BE2C (cell line): ENCODE measurements at regions not wholly inside any gene's neighbourhood (a gene's known extent, or its start where the extent isn't known, plus 50 kb on each side); places are given as distances from the start of the nearest gene placed in this dataset.

Experiments used
- DNase-seq: peaks from one replicate; pipeline ENCODE4 v3.0.0-alpha.2; 2020
- H3K27me3 ChIP-seq: fragments of 250-450 bp; sonication (Bioruptor Pico); 2 replicates; pipeline ENCODE4 v1.5.1; 2020; ENCODE audit warnings: mild to moderate bottlenecking
- H3K36me3 ChIP-seq: fragments of 250-450 bp; sonication (Bioruptor Pico); 2 replicates; pipeline ENCODE4 v1.5.1; 2020; ENCODE audit warnings: mild to moderate bottlenecking
- H3K4me1 ChIP-seq: fragments of 250-450 bp; sonication (Bioruptor Pico); 2 replicates; pipeline ENCODE4 v1.5.1; 2020
- H3K4me3 ChIP-seq: 2 replicates; pipeline ENCODE4 v1.5.1; 2011; ENCODE audit warnings: low read depth, low read length
- H3K9me3 ChIP-seq: fragments of 250-450 bp; sonication (Bioruptor Pico); 2 replicates; pipeline ENCODE4 v1.5.1; 2020
- CTCF ChIP-seq: IDR thresholded peaks from 2 replicates; pipeline ENCODE4 v1.5.1; 2012; ENCODE audit warnings: mild to moderate bottlenecking, low read depth, low read length

- H3K9me3 ChIP-seq, result no peaks in the 10 kb centered on the region
- no peak for DNase-seq
- no peak overlapping the region for H3K4me3 ChIP-seq
- peaks cover 4% of the 10 kb centered on the region for H3K27me3 ChIP-seq
- no peaks in the 10 kb centered on the region for H3K4me1 ChIP-seq
- no peak for TF ChIP-seq CTCF
- H3K36me3 ChIP-seq, result no peaks in the 10 kb centered on the region
These were observed 61.4 kb upstream of the TRIO start for GRCh38 chr5:14081791-14082190.

GRCh38 chr5:14078716-14079115 lies 64.4 kb upstream of the TRIO start:
- DNase-seq, result no peak
- H3K4me3 ChIP-seq, result no peak overlapping the region
- no peaks in the 10 kb centered on the region for H3K36me3 ChIP-seq
- H3K4me1 ChIP-seq, result no peaks in the 10 kb centered on the region
- TF ChIP-seq CTCF, result no peak
- H3K9me3 ChIP-seq, result no peaks in the 10 kb centered on the region
- H3K27me3 ChIP-seq, result no peaks in the 10 kb centered on the region; the same call in 1 of the 2 replicates

- Histone ChIP-seq H3K36me3 (no peaks in the 10 kb centered on the region), H3K4me1 (no peaks in the 10 kb centered on the region), H3K9me3 (no peaks in the 10 kb centered on the region), H3K27me3 (no peaks in the 10 kb centered on the region; the same call in 1 of the 2 replicates), H3K4me3 (no peak overlapping the region)
- no peak for DNase-seq
- no peak for TF ChIP-seq CTCF
These were observed 65.6 kb upstream of the TRIO start for GRCh38 chr5:14077501-14077900.

GRCh38 chr5:14076561-14076960 lies 66.6 kb upstream of the TRIO start:
- no peak for DNase-seq
- H3K4me3 ChIP-seq, result no peak overlapping the region
- H3K9me3 ChIP-seq, result no peaks in the 10 kb centered on the region
- no peaks in the 10 kb centered on the region for H3K4me1 ChIP-seq
- no peak for TF ChIP-seq CTCF
- H3K36me3 ChIP-seq, result no peaks in the 10 kb centered on the region
- no peaks in the 10 kb centered on the region for H3K27me3 ChIP-seq

DNA sequence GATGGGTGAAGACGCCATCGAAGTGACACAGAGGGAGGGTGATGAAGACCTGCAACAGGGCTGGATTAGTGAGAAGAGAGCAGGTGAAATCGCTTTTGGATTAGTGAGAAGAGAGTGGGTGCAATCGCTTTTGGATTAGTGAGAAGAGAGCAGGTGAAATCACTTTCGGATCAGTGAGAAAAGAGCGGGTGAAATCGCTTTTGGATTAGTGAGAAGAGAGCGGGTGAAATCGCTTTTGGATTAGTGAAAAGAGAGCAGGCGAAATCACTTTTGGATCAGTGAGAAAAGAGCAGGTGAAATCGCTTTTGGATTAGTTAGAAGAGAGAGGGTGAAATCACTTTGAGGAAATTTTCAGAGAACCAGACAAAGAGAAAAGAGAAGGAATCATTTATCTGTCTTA lies 67.2 kb upstream of the TRIO start:
- Histone ChIP-seq H3K4me1 (no peaks in the 10 kb centered on the region), H3K36me3 (no peaks in the 10 kb centered on the region), H3K9me3 (no peaks in the 10 kb centered on the region), H3K4me3 (no peak overlapping the region), H3K27me3 (no peaks in the 10 kb centered on the region; the same call in none of the 2 replicates)
- no peak for TF ChIP-seq CTCF
- DNase-seq, result no peak

- Histone ChIP-seq H3K36me3 (no peaks in the 10 kb centered on the region), H3K4me3 (no peak overlapping the region), H3K9me3 (no peaks in the 10 kb centered on the region), H3K4me1 (no peaks in the 10 kb centered on the region), H3K27me3 (peaks cover 7% of the 10 kb centered on the region)
- no peak for DNase-seq
- no peak for TF ChIP-seq CTCF
These were observed 71.7 kb upstream of the TRIO start for GRCh38 chr5:14071433-14071832.
